HL-60/S4 (cell line): ENCODE measurements at regions not wholly inside any gene's neighbourhood (a gene's known extent, or its start where the extent isn't known, plus 50 kb on each side); places are given as distances from the start of the nearest gene placed in this dataset.

Experiments used
- in situ Hi-C: fragments of 300-500 bp; cut with MboI; formaldehyde crosslinking; loops from 2 replicates; pipeline ENCODE4 v1.14.3; 2022; ENCODE audit warnings: low sequenced_read_pairs

DNA sequence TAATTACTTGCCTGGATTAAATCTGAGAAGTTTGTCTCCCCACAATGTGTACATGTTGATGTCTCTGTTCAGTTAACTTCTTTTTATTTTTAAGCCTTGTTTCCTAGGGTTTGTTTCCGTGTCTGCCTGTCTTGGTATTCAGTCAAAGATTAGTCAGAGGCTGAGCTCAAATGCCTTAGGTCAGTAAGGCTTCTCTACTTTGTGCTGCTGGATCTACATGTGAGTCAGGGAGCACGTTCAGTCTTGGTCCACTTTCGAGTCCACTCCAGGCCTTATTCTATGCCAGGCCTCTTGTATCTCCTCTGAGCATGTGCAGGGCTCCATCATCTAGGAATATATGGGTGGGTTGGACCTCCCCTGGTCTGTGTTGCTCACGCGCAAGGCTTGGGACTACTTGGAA, 93.3 kb upstream of the FZD8 start:
- in situ Hi-C loops: no loop called here

DNA sequence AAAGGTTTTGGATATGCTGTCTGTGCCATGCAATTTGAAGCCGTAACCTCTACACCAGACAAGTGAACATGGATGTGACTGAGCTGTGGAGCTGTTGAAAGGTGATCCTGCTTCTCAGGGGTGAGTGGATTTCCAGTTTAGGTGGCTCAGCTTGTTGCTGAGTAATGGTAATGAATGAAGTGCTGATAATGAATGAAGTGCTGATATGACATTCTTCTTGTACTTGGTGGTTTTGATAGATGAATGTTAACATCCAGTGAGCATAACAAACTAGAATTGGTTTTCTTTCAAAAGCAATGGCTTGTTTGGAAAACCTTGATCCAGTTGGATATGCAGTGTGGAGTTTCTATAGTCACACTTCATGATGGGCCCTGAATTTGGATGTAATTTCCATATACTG, 89.7 kb upstream of the FZD8 start:
- in situ Hi-C loops: no loop called here

DNA sequence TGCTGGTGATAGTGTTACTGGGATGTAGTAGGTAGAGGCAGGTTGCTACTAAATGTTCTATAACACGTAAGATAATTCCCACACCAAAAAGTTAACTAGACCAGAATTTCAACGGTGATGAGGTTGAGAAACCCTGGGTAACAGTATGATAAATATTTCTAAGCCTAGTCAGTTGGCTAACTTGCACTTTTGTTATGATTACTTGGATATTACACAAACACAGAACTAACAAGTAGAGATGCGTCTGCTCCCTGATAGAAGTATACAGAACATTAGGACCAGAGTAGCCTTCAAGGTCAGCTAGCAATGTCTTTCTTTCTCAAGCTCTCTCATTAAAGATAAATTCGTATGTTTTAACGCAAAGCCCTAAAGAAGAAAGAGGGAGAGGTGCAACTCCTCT, 86.2 kb upstream of the FZD8 start:
- in situ Hi-C loops: no loop called here

DNA sequence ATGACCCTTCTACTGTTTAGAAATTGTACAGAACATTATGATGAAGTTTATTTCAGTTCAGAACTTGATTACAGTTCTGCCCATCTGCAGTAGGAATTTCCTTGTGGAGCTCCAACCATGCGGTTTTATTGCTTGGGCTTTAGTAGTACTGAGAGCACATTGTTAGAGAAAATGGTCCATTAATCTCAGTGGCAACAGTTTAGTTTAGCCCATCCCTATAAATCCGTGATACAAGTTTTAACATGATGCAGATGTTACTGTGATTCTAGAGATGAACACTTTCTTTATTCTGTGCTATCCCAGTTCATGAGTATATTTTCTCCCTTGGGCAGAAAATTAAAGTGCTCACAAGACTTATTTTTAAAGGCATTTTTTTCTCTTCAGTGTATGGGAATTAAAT, 84.8 kb upstream of the FZD8 start:
- in situ Hi-C loops: no loop called here

DNA sequence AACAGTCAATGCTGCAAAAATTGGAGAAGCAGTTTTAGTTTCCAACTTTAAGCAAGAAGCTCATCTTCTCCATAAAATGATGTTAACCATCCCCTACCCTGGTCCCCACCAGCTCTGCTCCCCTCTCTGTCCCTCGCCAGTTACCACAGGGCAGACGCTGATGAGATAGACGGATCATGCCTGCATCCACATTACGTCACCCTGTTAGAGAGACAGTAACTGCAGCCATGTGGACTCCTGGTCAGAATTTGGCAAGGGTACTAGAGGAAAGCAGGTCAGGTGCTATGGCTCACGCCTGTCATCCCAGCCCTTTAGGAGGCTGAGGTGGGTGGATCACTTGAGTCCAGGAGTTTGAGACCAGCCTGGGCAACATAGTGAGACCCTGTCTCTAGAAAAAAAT, 81.9 kb upstream of the FZD8 start:
- in situ Hi-C loops: no loop called here

DNA sequence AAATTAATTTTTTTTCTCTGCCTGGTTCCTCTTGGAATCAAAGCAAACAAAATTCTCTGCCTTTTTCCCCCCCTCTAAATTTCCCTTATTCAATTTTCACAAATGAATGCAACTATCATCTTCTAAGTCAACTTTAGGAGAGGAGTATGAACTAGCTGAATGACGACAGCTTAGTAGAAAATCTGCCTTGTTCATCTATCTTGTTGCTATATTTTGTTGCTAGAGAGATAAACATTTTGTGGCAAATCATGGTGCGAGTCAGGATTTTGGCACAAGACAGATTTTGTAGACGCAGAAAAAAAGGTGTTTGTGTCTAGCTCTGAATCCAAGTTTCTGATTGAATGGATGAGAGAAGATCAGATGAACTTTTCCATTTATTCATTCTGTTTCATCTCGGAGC, 81.0 kb upstream of the FZD8 start:
- in situ Hi-C loops: no loop called here

DNA sequence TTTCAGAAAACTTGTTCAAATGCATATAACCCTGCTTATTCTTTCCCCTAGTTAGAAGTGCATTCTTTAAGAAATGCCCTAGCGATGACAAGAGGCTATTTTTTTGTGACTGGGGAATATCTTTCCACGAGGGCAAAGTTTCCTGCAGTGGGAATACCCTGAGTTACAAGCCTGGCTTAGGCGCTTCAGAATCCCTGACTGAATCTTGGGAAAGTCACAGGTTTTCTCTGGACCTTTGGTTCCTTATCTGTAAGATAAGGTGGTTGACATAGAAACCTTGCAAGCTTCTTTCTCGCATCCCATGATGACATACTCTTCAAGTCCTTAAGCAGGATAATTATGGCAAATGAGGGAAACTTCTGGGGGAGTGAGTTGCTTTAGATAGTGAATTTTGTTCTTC, 80.5 kb upstream of the FZD8 start:
- in situ Hi-C loops: no loop called here

DNA sequence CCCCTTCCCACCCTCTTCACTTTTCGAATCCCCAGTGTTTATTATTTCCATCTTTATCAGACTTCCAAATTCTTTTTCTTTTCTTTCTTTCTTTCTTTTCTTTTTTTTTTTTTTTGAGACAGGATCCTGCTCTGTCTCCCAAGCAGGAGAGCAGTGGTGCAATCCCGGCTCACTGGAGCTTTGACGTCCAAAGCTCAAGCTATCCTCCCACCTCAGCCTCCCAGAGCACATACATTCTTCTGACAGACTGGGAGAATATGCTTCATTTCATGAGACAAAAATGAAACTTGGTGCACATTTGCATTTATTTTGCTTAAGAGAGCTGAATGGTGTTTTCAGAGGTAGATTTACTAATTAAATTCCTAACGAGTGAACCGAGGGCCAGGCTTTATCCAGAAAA, 80.1 kb upstream of the FZD8 start:
- in situ Hi-C loops: no loop called here

DNA sequence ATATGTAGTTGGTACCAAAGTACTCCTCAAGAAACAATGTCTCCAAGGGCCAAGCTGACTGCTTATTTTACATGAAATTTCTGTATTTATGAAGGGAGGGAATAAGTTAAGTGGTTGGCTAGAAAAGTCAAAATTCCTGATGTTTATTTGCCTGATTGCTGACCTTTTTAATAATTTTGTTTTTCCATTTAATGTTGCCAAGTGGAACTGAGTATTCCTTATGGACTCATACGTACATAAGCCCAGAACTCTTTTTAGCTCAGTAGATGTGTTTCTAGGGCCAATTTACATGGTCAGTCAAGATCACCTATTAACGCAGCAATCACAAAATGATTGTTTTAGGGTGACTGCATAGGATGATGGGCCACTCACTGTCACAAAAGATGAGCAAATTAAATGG, 78.3 kb upstream of the FZD8 start:
- in situ Hi-C loops: no loop called here

DNA sequence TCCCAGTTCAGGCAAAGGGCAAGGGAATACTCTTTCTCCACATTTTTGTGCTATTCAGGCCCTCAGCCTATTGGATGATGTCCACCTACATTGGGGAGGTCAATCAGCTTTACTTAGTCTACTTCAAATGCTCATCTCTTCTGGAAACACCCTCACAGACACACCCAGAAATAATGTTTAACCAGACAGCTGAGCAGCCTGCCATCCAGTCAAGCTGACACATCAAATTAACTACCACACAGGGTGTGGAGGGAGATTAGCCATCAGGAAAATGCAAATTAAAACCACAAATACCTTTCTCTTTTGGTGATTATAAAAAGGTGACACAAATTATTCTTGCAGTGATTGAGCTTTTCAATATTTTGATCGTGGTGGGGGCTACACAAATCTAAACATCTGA, 74.7 kb upstream of the FZD8 start:
- in situ Hi-C loops: no loop called here

DNA sequence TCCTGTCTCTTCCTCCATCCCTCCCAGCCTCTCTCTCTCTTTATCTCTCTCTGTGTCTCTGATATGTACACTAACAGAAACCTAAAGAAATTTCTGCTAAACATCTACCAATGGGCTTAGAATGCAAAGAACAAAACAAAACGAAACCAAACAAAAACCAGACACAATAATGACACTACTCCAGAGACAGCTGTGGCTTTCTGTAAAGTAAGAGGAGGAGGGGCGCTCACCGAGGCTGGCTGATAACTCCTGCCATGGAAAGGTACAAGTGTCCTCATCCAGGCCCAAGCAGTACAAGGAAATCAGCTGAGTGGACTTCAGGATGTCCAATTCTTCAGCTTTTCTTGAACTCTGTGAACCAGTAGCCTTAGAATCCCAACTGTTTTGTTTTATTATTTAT, 70.4 kb upstream of the FZD8 start:
- in situ Hi-C loops: no loop called here

DNA sequence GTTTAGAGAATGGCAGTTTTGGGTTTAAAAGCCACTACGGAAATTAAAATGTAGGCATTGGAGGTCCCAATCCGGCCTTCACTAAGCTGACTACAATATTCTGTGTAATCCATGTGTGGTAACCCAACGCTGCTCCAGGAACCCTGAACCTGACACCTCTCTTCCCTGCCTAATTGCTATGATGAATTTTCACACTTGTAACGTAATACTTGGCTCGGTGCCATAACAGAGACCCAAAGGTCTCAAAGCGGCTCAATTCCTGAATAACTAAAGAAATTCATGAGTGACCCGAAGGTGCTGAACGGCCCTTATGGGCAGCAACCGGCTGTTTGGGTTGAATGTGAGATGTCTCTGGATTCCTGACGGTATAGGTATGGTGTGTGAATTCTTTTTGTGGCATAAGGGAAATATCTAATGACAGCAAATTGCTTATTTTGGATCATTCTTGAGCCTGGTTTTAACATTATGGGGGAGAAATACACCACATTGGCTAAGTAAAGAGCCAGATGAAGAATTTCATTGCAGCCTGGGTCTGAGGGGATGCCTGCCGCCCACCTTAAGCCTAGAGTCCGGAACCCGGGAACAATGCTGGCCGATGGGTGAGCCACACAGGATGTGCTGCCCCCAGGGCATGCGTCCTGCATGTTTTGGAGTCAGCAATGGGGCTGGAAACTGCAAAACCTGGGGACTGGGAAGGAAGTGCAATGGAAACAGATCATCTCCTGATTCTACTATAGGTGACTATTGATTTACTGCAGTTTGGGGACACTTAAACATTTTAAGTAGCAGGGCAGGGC, 69.7 kb upstream of the FZD8 start:
- in situ Hi-C loops: no loop called here

DNA sequence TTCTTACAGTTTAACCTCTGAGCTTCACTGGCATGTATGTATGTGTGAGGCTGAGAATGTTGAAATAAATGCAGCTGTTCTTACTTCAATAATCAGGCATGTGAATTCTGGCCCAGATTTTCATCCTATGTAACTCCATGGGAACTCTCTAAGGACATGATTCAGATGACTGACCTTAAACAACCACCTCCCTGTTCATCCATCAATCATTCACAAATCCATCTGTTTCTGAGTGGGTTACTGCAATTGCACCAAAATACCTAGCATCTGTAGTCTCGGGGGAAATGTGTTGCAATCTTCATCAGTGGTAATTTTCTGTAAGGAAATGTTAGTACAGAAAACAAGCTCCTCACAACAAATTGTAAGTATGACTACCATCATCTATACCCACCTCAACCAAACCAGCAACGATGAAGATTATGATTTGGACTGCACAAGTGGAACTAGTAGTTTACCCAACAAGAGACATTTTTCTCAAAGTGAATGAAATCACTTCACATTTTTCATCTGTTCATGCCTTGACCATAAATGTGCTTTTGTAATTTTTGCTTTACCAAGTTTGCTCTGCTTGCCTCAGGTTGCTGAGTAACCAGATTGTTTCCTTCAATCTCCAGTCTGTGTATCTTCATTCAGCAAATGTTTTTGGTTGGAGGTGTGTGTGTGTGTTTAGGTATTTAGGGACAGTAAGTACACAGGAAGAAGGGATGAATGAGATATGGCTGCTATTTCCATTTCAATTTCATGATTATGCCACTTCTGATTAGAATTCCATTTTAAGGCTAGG, 65.7 kb upstream of the FZD8 start:
- in situ Hi-C loops: no loop called here

DNA sequence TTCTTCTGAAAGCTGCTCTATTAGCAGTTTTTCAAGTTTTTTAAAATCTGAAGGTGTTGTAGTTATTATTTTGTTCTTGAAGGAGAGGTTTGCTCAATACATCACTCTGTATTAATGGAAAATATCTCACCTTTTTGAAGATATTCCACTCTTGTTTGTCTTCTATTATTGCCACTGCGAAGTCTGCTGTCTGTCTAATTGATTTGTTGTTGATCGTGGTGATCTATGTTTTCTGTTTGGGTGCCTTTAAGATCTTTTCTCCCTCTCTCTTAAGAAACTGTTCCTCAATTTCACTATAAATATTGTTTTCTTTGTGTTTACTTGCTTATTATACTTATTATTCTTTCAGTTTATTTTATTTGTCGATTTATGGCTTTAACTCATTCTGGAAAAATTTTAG, 64.9 kb upstream of the FZD8 start:
- in situ Hi-C loops: no loop called here

DNA sequence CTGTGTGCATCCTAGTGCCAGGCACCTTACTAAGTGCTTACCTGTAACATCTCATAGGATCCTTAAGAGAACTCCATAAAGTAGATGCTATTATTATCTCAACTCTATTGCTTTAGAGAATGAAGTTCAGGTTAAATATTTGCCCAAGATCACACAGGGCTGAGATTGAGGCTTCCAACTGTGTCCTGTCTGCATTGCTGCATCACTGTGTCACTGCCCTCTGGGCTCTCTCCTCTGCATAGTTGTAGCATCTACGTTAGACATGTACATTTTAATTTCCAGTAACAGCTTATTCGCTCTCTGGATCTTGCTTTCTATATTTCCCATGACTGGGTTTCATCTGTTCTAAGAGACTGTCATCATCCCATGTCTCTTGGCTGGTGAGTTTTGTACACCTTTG, 63.6 kb upstream of the FZD8 start:
- in situ Hi-C loops: no loop called here

DNA sequence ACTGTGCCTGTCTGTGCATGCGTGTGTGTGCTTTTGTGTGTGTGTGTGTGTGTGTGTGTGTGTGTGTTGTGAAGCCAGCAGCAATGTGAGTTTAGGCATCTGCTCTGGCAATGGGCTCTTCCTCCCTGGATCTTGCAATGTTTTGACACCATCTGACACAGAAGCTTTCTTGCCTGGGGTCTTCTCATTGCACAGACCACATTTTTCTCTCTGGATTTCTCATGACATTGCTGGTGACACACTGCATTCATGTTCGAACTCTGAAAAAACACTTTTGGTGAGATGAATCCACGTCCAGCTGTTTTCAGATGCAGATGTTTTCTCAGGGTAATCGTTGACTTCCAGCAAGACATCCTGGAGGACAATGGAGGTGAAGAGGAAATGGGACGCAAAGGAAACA, 63.0 kb upstream of the FZD8 start:
- in situ Hi-C loops: no loop called here

DNA sequence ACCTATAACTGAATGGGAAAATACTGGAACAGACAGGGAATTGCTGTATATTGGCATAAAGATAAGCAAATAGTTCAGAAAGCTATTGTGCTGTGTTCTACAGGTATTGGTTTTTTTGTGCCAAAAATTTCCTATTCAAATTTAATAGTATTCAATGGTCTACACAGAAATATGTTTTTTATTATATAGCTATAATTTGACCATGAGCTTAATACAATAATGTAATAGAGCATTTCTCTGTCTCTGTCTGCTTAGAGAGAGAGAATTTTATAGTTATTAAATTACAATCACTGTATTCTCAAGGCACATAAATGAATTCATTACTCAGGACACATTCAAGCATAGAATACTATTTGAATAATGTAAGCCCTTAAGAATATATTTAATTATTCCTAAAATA, 62.3 kb upstream of the FZD8 start:
- in situ Hi-C loops: no loop called here

DNA sequence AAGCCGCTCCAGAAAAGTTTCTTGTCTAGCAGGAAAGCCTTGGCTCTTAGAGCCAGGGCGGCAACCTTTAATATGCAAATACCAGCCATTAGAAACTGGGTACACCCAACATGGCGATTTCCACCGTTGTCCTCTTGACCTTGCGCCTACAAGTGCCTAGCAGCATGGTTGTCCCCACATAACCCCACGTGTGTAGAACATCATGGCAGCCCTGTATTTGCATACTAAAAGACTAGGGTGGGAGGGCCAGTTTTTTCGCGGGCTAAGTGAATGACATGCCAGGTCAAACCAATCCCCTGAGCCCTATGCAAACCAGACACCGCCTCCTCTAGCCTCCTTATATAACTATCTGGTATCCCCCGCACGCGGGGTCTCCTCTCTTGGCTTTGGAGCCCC, 58.4 kb upstream of the FZD8 start:
- in situ Hi-C loops: no loop called here

DNA sequence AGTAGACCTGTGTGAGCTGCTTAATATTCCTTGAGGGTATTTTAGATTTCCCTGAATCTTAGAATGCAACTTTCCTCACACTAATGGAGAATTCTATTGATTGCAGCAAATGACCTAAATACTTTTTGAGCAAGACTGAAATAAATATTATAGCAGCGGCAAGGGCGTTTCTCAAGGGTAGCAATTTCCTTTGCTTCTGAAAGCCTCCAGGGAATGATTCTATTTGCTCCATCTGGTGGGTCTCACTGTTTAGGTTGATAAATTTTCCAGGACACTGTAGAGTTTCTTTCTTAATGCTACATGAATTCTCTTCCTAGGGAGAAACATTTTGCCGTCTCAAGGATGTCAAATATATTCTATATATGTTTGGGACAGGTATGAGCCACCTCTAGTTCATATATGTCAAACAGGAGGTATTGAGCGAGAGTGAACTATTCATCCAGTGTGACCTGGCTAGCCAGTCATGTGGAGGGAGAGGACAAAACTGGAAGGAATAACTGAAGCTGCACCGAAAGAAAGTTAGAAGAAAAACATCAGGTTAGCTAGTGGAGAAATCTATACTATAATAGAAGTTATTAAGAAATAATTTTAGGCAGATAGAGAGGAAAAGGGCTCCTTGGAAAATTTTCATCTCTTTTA, 57.9 kb upstream of the FZD8 start:
- in situ Hi-C loops: no loop called here

DNA sequence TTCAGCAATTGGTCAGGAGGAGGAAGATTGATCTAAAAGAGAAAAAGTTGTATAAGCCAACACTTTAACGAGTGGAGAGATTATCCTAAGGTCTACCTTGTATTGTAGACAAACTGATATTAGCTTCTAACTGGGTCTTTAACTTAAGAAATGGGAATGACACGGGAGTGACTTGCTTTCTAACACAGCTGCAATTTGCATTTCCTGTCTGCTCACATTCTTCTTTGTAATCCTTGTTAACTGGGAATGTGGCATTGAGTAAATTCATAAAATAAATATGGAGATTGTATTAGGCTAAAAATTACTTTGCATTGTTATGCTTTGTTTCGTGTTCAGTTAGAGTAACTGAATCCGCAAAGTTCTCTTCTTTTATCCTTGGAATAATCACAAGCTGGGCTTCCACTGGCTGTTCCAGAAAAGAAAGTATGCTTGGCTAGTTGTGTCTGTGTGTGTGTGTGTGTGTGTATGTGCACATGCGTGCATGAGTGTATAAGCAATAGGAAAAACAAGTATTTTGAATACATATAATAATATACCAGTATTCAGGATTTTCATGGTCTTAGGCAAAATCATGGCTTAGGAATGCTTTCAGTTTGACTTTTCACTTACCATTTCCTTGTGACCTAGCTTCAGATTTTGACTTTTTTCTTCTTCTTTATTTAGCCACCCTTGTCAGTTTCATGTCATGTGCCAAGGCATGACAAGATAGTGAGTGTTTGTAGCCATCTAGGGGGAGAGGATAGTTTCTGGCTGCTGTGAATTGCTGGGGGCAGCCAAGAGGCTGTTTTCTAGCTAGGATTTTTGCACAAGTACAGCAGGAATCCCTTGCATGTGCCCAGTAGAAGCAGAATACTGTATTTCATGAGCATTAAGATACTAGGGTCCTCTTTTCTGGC, 54.5 kb upstream of the FZD8 start:
- in situ Hi-C loops: no loop called here

DNA sequence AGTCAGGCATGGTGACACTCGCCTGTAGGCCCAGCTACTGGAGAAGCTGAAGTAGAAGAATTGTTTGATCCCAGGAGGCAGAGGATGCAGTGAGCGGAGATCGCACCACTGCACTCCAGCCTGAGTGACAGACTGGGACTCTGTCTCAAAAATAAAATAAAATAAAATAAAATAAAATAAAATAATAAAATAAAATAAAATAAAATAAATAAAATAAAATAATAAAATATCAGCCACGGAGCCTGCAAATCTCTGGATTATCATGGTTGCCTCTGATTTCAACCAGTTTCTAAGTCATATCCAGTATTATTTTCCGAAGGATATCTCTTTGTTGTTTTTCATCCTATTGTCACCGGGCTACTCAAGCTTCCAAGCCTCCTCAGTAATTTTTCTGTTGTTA, 51.7 kb upstream of the FZD8 start:
- in situ Hi-C loops: no loop called here
